ENCODE measurements at regions not wholly inside any gene's neighbourhood (a gene's known extent, or its start where the extent isn't known, plus 50 kb on each side); places are given as distances from the start of the nearest gene placed in this dataset.
"Not testable (repeated sequence)": the region's sequence is repeated elsewhere in the genome, so short reads cannot be mapped to it uniquely, and the experiment has no call there.

GRCh38 chr11:112623057-112623456 is 338.2 kb upstream of the NCAM1 start:
- no peaks in the 10 kb centered on the region for H4K20me1 ChIP-seq (ENCODE audit: control insufficient read depth, insufficient read depth, low read depth, low read length)
- H3K9me2 ChIP-seq (replicated peaks; ENCODE audit: control insufficient read depth, low read length) = no peaks in the 10 kb centered on the region
- no peaks in the 10 kb centered on the region for H3F3A ChIP-seq (ENCODE audit: control insufficient read depth, insufficient read depth)
- H3K4me3 ChIP-seq (ENCODE audit: low read length) = no peak overlapping the region
- TF ChIP-seq EZH2phosphoT487 (IDR thresholded peaks at IDR 0.05; ENCODE audit: borderline replicate concordance, low read length) (no peak), CTCF (IDR thresholded peaks at IDR 0.05; ENCODE audit: low read depth, low read length, poor library complexity, severe bottlenecking) (no peak)
- no peaks in the 10 kb centered on the region for H3K79me2 ChIP-seq (ENCODE audit: control insufficient read depth, low read length)
- H3K27me3 ChIP-seq (ENCODE audit: control insufficient read depth, low read length) = no peaks in the 10 kb centered on the region
- H3K4me2 ChIP-seq (ENCODE audit: low read length) = no peak overlapping the region
- H3K9me3 ChIP-seq (ENCODE audit: control insufficient read depth, insufficient read depth, low read length) = no peaks in the 10 kb centered on the region
- no peaks in the 10 kb centered on the region for H3K36me3 ChIP-seq (ENCODE audit: control insufficient read depth, low read length)
- H3K4me1 ChIP-seq (ENCODE audit: control insufficient read depth, low read length) = no peaks in the 10 kb centered on the region
- H3K27ac ChIP-seq (ENCODE audit: low read depth, low read length) = no peak overlapping the region

GRCh38 chr11:112624431-112624830 is 336.8 kb upstream of the NCAM1 start:
- H4K20me1 ChIP-seq (ENCODE audit: control insufficient read depth, insufficient read depth, low read depth, low read length) = no peaks in the 10 kb centered on the region
- no peaks in the 10 kb centered on the region for H3K27me3 ChIP-seq (ENCODE audit: control insufficient read depth, low read length)
- H3K9me2 ChIP-seq (replicated peaks; ENCODE audit: control insufficient read depth, low read length) = no peaks in the 10 kb centered on the region
- H3K4me2 ChIP-seq (ENCODE audit: low read length) = no peak overlapping the region
- no peaks in the 10 kb centered on the region for H3K79me2 ChIP-seq (ENCODE audit: control insufficient read depth, low read length)
- H3K4me1 ChIP-seq (ENCODE audit: control insufficient read depth, low read length) = no peaks in the 10 kb centered on the region
- no peak for TF ChIP-seq EZH2phosphoT487 (IDR thresholded peaks at IDR 0.05; ENCODE audit: borderline replicate concordance, low read length)
- no peak overlapping the region for H3K27ac ChIP-seq (ENCODE audit: low read depth, low read length)
- H3K36me3 ChIP-seq (ENCODE audit: control insufficient read depth, low read length) = no peaks in the 10 kb centered on the region
- H3K4me3 ChIP-seq (ENCODE audit: low read length) = no peak overlapping the region
- H3K9me3 ChIP-seq (ENCODE audit: control insufficient read depth, insufficient read depth, low read length) = no peaks in the 10 kb centered on the region
- H3F3A ChIP-seq (ENCODE audit: control insufficient read depth, insufficient read depth) = no peaks in the 10 kb centered on the region

GRCh38 chr11:112624971-112625370 is 336.2 kb upstream of the NCAM1 start:
- H3K4me3 ChIP-seq (ENCODE audit: low read length); H3K27me3 ChIP-seq (ENCODE audit: control insufficient read depth, low read length); H3F3A ChIP-seq (ENCODE audit: control insufficient read depth, insufficient read depth); H4K20me1 ChIP-seq (ENCODE audit: control insufficient read depth, insufficient read depth, low read depth, low read length); H3K4me1 ChIP-seq (ENCODE audit: control insufficient read depth, low read length); H3K36me3 ChIP-seq (ENCODE audit: control insufficient read depth, low read length); H3K79me2 ChIP-seq (ENCODE audit: control insufficient read depth, low read length); H3K4me2 ChIP-seq (ENCODE audit: low read length); H3K9me3 ChIP-seq (ENCODE audit: control insufficient read depth, insufficient read depth, low read length); H3K9me2 ChIP-seq (replicated peaks; ENCODE audit: control insufficient read depth, low read length); H3K27ac ChIP-seq (ENCODE audit: low read depth, low read length): not testable (repeated sequence)

- no peak overlapping the region for H3K27ac ChIP-seq (ENCODE audit: low read depth, low read length)
These were observed 335.4 kb upstream of the NCAM1 start for GRCh38 chr11:112625814-112626213.

More at GRCh38 chr11:112625814-112626213, 335.4 kb upstream of the NCAM1 start:
- no peaks in the 10 kb centered on the region for H3K36me3 ChIP-seq (ENCODE audit: control insufficient read depth, low read length)
- H4K20me1 ChIP-seq (ENCODE audit: control insufficient read depth, insufficient read depth, low read depth, low read length) = no peaks in the 10 kb centered on the region
- no peak overlapping the region for H3K4me3 ChIP-seq (ENCODE audit: low read length)
- no peaks in the 10 kb centered on the region for H3F3A ChIP-seq (ENCODE audit: control insufficient read depth, insufficient read depth)
- no peaks in the 10 kb centered on the region for H3K9me3 ChIP-seq (ENCODE audit: control insufficient read depth, insufficient read depth, low read length)
- H3K9me2 ChIP-seq (replicated peaks; ENCODE audit: control insufficient read depth, low read length) = no peaks in the 10 kb centered on the region
- H3K4me1 ChIP-seq (ENCODE audit: control insufficient read depth, low read length) = no peaks in the 10 kb centered on the region
- H3K79me2 ChIP-seq (ENCODE audit: control insufficient read depth, low read length) = no peaks in the 10 kb centered on the region
- no peak overlapping the region for H3K4me2 ChIP-seq (ENCODE audit: low read length)
- H3K27me3 ChIP-seq (ENCODE audit: control insufficient read depth, low read length) = no peaks in the 10 kb centered on the region
- TF ChIP-seq EZH2phosphoT487 (IDR thresholded peaks at IDR 0.05; ENCODE audit: borderline replicate concordance, low read length) = no peak
- TF ChIP-seq CTCF (IDR thresholded peaks at IDR 0.05; ENCODE audit: low read depth, low read length, poor library complexity, severe bottlenecking) = no peak

All from DOHH2 (cell line).